HG03442 (cell line): ENCODE measurements at regions not wholly inside any gene's neighbourhood (a gene's known extent, or its start where the extent isn't known, plus 50 kb on each side); places are given as distances from the start of the nearest gene placed in this dataset.
"Not testable (repeated sequence)": the region's sequence is repeated elsewhere in the genome, so short reads cannot be mapped to it uniquely, and the experiment has no call there.

Source experiments
- ATAC-seq: cut with Tn5 transposase; IDR thresholded peaks from one replicate; pipeline ENCODE4 v1.9.1; 2021; ENCODE audit warnings: mild to moderate bottlenecking, moderate library complexity; ENCODE audit not compliant: unreplicated experiment

DNA sequence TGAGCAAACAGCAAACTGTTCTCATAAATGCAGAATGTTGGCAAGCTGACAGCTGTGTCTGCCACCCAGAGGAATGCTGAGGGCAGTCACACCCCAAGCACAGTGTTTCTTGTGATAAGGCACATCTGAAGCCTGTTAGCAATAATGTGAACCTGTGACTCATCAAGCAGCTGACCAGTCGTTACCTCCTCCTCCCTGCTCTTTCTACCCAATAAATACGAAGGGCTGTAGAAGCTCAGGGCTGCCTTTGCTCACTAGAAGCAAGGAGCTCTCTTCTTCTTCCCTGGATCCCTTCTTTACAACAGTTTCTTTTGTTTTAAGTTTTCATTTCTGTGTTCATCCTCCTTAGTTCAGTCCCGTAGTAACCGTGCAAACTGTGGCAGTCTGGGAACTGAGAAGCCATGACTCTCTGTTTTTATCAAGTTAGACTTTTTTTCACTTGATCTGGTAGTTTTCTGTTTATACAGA is 160.3 kb upstream of the ZNF184 start:
- not testable (repeated sequence) for ATAC-seq

DNA sequence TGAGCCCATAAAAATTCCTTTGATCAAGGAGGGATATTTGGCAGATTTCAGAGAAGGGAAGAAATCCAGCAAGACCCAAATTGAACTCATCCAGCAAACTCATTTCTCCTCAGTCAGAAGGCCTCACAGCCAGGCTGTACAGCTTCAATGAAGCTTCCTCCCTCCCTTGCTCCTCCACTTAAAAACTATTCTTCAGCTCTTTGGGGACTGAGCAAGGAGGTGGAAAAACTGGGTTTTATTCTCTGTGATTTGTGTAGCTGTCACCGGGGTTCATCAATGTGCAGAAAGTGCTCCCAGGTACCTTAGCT is 158.7 kb upstream of the ZNF184 start:
- ATAC-seq, result no peak

DNA sequence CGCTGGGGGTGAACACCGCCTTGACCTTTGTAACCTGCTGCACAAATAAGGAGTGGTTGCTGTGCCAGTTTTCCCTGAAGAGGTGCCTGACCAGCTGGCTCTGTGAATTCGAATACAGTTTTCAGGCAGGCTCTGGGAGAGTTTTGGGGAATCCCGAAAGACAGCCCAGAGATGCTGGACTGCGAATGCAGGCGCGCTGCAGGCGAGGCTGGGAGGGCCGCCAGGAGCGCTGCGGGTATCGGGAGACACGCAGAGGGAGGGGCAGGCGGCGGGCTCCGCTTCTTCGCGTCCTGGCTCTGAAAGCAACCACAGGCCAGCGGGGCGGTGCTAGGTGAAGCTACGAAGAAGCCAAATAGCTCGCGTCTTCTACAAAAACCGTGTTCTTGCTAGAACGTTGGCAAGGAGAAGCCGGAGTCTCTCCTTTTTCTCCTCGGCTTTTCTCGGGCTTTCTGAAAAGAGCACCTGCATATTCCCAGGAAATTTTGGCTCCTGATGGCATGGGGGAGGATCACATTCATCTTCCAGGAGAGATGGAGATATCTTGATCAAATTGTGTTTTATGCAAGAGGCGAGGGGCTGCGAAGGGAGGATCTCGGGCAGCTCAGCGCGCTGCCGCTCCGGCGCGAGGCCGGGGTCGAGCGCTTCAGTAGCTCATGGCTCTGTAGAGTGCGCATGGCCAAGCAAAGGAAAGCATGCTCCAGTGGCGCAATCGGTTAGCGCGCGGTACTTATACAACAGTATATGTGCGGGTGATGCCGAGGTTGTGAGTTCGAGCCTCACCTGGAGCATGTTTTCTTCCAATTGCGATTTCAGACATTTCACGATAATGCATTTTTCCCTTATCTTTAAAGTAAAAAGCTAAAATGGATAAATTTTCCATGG is 158.1 kb upstream of the ZNF184 start:
- ATAC-seq, result no peak

DNA sequence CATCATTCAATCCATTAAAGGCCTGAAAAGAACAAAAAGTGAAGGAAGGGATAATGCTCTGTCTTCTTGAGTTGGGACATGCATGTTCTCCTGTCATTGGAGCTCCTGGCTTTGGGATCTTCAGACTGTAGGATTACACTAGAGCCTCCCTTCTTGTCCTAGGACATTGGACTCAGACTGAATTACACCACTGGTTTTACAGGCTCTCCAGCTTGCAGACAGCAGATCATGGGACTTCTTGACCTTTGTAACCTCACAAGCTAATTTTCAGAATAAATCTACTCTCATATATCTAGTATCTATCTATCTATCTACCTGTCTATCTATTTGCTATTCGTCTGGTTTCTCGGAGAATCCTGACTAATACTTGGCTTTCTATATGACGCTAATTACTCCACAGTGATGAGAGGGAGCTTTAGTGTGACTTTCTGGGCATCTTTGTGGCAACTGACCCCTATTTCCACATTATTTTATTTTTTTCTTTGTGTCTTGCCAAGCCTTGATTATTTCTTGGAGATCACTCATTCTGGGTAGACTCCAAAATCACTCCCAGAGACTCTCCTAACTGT is 151.9 kb upstream of the ZNF184 start:
- ATAC-seq, result no peak

DNA sequence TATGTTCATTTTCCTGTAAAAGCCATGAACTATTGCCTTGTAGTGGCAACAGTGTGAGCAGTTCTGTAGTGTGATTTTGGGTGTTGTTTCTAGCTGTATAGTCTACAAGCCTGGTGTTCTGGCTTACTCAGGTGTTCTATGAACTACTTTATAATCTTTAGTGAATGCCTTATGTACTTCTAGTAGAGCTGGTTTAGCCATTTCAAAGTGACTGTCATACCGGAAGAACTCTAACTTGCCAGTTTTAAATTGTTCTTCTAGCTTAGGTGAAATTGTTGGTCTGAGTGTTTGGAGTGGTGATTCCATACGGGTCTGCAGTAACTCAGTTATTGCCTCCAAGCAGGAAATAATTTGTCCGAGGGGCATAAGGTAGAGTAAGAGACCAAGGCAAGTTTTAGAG is 150.2 kb upstream of the ZNF184 start:
- no peak for ATAC-seq

DNA sequence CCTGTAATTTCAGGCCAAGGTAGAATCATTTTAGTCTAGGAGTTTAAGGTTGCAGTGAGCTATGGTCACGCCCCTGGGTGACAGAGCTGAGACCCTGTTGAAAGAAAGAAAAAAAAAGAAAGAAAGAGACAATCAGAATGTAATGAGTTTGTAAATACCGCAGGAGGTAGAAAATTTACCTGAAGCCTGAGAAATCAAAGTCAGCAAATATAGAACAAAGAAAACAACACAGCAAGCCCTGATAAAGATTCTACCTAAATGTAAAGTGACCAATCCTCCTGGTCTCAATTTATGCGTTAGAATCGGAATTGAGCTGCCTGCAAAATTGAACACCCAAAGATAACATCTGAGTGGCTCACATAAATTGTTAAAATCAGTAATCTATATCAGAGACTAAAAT is 146.5 kb upstream of the ZNF184 start:
- ATAC-seq, result no peak

DNA sequence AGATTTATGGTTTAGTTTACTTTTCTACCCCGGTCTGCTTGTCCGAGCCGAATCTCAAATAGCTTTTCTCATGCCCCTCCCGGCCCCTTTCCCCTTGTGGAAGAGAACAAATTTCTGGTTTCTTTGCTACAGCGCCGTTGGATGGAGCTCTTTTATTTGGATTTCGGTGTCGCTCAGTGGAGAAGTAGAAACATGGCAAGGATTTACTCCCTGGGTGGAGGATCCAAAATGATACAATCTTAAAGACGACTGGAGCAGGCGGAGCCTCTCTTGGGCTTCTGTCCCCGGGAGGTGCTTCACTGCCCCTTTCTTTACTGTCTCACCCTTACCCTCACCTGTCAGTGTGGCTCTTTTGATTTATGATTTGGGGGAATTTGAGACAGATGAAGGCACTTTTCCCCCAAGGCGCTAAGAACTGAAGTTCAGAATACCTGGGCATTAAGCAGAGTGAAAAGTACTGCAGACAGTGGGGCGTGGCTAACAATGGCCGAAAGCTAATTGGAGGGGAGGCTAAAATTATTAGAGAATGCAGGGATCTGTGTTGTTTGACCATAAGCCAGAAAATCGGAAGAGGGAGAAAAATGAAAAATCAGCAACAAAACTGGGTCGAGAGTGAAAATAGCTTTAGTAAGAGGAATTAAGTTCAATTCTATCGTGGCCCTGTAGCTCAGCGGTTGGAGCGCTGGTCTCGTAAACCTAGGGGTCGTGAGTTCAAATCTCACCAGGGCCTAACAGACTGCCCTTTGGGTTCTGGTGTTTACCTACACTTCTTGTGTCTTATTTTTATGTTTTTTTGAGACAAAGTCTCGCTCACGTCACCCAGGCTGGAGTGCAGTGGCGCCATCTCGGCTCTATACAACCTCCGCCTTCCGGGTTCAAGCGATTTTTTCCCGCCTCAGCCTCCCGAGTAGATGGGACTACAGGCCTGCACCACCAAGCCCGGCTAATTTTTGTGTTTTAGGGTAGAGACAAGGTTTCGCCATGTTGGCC is 145.1 kb upstream of the ZNF184 start:
- ATAC-seq, result no peak

DNA sequence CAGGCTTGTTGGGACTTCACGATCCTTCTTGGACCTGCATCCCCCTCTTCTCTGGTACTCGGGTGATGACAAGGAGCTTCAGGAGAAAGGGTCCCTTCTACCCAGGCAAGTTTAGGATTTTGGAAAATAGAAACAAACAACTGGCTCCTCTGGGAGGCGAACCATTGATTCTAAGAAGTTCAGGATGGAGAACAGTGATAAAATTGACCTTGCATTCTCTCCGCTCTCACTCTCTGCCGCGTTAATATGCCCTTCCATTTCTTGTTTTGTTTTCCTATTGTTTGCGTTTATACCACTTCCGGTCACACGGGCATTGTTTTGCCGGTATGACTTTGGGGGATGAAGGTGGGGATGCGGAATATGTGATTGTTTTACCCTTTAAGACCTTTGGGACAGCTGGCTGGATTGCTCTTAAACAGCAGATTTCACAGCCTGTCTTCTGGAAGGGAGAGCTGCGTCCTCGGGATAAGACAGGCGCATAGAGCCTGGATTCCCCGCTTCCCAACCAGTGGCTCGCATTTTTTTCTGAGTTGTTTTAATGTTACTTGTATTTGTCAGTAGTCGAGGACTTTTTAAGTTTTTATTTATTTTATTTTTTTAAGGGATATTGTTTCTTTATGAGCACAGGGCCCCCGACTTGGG is 144.3 kb upstream of the ZNF184 start:
- no peak for ATAC-seq

DNA sequence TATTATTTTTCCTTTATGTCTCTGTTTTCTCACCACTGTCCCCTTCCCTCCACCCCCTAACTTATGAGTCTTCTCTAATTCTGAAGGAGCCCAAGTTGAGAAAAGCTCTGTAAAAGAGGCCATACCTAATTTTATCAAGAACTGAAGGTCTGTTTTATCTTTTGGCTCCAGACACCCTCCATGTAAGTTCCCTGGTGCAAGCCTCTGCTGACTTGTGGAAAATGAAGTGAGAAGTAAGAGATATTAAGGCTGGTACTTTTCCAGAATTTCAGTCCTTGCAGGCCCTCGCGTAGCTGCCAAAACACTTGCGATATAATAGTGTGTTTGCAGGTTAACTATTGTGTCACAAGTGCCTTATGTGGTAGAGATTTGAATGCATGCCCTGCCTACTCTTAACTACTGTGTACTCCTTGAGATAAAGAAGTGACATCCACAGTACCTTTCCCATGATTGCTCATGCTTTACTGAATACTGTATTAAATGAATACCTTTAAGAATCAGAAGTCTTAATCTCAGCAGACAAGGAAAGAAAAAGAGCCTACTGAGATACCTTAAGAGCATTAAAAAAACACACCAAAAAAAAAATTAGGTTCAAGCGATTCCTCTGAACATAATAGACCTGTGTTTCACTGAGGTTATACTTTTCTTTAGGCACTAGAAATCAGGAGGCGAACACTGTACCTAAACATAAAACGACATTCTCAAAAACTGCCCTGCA is 143.6 kb upstream of the ZNF184 start:
- ATAC-seq, result no peak

DNA sequence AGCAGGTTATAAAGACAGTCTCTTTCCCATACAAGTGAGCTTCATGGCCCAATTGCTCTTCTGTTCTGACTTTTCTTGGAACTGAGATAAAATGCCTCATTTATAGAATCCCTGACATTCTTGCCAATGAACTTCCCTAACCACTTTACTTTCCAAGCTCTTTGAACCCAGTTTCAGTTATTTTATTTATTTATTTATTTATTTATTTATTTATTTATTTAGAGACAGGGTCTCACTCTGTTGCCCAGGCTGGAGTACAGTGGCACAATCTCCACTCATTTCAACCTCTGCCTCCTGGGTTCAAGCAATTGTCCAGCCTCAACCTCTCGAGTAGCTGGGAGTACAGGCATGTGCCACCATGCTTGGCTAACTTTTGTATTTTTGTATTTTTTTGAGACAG is 138.5 kb upstream of the ZNF184 start:
- no peak for ATAC-seq

DNA sequence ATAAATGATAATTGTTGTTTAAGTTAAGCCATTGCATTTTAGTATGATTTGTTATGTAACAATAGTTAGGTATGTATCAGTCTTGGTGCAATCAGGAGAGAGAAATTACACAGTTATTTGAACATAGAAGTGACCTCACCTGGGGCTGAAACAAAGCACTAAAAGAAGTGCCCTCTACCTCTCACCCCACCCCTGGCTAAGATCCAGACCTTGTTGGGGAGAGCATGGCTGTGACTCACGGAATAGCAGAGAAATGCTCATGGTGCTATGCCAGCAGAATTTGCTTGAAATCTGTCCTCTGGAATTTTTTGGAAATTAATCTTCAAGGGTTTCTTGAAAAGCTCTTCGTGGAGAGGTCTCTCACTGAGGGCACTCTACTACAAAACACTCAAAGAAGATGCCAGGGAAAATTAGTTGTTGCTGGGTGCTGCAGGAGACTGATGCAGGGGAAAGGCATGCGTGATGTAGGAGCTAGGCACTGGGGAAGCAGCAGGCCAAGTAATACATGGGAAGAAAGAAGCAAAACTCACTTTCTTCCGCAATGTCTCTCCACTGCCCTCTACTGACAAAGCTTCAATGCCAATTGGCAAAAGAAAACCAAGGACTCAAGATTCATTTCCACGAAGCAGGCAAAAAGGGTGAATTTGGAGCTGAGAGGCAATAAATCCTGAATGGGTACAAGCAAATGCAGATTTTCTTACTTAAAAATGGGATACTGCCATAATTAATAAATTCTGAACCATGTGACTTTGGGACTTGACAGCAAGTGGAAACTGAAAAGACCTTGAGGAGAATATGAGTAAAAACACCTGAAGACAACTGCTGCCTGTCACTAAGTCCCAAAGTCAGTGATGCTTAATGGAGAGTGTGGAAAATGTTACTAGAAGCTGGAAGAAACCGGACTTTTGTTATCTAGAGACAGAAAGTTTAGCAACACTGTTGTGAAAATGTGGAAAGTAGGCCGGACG is 136.3 kb upstream of the ZNF184 start:
- no peak for ATAC-seq

DNA sequence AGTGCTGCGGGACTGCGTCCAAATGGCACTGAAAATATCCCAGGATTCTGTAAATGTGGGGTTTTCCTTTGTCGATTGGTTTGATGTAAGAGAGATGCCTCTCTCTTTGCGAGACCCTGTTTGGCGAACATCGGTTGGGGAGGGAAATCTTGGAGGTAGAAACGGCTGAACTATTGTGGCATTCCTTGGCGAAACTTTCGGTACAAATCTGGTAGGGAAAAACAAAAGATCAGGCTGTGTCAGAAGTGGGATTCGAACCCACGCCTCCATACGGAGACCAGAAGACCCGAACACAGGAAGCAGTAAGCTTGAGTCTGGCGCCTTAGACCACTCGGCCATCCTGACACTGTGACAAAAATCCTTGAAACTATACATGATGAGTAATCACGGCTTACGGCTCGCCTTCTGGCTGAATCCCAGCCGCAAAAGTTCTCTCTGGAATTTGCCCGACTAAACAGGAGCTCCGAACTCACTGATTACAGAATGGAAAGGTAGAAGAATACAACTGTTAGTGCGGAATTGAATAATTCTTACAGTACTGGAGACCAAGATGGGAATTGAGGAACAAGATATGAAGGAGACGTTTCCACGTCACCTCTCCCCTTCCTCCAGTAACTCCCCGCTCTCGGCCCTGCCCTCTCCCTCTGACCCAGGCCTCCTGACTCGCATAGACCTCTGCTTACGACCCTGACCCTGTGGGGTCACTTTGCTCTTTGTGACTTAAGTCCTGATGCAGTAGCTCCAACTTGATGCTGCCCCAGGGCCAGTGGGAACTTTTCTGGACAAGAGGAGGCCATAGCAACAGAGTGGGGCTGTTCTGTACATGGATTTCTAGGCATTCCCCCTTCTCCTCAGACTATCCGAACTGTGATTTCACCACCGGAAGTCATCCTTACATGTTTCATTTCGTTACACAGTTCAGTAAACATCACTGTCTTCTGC is 132.8 kb upstream of the ZNF184 start:
- ATAC-seq, result no peak

DNA sequence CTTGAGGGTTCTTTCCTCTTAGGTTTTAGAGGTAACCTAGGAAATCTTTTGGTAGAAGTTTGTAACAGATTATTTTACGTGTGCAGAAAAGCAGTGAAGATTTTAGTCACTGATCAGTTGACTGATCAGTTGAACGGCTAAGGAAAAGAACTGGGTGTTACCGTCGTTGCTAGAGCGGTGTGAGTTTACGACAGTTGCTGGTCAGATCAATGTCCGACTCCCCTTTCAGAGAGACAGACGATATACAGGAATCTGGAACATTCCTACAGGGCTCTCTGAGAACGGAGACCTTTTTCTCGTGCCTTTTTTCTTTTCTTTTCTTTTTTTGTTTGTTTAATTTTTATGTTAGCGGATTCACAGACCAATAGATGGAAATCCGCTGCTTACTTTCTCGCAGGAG is 132.1 kb upstream of the ZNF184 start:
- no peak for ATAC-seq

DNA sequence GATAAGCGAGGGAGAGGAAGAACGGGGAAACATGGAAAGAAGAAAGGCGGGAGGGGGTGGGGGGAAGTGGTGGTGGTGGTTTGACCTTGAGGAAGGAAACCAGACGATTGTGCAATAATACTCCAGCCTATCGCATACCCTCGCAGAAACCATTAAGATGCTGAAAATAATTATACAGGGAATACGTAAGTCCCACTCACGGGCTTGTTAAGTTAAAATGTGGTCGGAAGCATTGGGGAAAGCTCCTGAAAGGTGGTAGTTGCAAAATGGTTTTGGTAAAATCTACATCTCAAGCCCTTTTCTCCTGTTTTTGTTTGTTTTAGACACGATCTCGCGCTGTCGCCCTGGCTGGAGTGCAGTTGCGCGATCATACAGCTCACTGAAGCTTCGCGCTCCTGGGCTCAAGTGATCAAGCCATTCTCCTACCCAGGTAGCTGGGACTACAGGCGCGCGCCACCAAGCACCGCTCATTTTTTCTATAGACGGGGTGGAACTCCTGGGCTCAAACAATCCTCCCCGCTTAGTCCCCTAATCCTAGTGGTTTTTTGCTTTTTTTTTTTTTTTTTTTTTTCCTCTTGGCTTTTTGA is 128.9 kb upstream of the ZNF184 start:
- ATAC-seq, result no peak

DNA sequence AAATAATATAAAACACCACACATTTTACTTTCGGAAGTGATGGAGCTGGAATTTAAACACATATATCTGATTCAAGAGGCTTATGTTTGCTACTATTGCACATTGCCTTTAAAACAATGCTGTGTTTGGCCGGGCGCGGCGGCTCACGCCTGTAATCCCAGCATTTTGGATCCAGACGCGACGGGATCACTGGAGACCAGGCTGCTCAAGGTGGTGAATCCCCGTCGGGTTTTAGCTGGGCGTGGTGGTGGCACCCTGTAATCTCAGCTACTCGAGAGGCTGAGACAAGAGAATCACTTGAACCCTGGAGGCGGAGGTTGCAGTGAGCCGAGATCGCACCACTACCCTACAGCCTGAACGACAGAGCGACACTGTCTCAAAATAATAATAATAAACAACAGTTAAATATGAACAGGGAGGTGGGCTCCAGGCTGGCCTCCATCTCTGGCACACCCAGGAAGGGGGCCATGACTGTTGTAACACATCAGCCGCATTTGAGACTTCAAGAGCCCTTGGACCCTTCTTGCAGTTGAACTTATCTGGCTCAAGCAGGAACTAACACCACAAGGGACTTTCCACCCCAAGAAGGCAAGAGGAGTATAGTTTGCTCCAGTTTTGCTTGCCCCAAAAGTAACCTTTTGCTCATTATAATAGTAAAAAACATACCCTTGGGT is 127.1 kb upstream of the ZNF184 start:
- ATAC-seq, result no peak

DNA sequence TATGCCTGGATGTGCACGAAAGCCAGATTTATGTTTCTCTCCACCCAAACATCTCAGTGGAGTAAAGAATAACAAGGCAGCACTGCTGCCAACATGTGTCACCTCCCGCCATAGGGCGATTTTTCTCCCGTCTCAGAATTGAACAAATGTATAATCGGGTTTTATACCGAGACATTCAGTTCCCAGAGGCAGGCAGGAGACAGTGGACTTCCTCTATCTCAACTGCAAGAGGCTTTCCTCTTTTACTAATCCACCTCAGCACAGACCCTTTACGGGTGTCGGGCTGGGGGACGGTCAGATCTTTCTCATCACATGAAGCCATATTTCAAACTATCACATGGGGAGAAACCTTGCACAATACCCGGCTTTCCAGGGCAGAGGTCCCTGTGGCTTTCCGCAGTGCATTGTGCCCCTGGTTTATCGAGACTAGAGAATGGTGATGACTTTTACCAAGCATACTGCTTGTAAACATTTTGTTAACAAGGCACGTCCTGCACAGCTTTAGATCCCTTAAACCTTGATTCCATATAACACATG is 124.2 kb upstream of the ZNF184 start:
- ATAC-seq, result not testable (repeated sequence)

DNA sequence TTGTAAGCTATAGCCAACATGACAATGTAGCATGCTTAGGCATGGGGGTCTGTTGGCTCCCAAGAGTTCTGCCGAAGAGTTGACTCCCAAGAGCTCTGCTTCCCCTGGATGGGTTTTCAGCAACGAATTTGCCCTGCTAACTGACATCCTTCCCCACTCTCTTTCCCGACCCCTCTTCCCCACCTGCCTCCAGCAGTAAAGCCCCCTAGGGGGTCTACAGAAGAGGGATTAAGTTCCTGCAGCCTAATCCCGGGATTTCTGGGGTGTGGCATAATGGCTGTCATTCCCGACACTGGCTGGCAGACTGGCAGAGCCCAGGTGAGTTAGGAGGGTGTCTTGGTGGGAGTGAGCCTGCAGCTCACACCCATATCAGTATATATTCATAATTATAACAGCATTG is 121.0 kb upstream of the ZNF184 start:
- no peak for ATAC-seq
